Ascending aorta (tissue), 2 donors: ENCODE measurements at regions not wholly inside any gene's neighbourhood (a gene's known extent, or its start where the extent isn't known, plus 50 kb on each side); places are given as distances from the start of the nearest gene placed in this dataset.

Experiments
- DNase-seq, 2 donors: peaks; one replicate each; pipeline ENCODE4 v3.0.0-alpha.2; 2019; ENCODE audit warnings: low spot score in 2 of 2
- H3K27ac ChIP-seq, 2 donors: fragments of 200-600 bp; sonication (generic); one replicate each; pipeline ENCODE4 v1.5.1; 2016 to 2017; ENCODE audit warnings: mild to moderate bottlenecking in 1 of 2
- H3K27me3 ChIP-seq: fragments of 200-600 bp; sonication (generic); one replicate; pipeline ENCODE4 v1.5.1; 2017
- H3K36me3 ChIP-seq, 2 donors: fragments of 200-600 bp; sonication (generic); one replicate each; pipeline ENCODE4 v1.5.1; 2016
- H3K4me1 ChIP-seq, 2 donors: fragments of 200-600 bp; sonication (generic); one replicate each; pipeline ENCODE4 v1.5.1; 2016 to 2017; ENCODE audit warnings: mild to moderate bottlenecking in 1 of 2
- H3K4me3 ChIP-seq, 2 donors: fragments of 200-600 bp; sonication (generic); one replicate each; pipeline ENCODE4 v1.5.1; 2016 to 2017; ENCODE audit warnings: mild to moderate bottlenecking in 1 of 2
- H3K9me3 ChIP-seq, 2 donors: fragments of 200-600 bp; sonication (generic); one replicate each; pipeline ENCODE4 v1.5.1; 2016
- CTCF ChIP-seq, 3 experiments: fragments of 200-600 bp in 2 of 3; fragments of 450-650 bp in 1 of 3; sonication (generic) in 2 of 3; IDR thresholded peaks; one replicate each; pipeline ENCODE4 v1.5.1; 2016 to 2019; ENCODE audit warnings: antibody characterized with exemption in 3 of 3, mild to moderate bottlenecking in 1 of 3, moderate library complexity in 1 of 3
- intact Hi-C: fragments of 100-400 bp; cut with DNase I; formaldehyde crosslinking; loops from one replicate; pipeline ENCODE4 v1.15.1; 2023

DNA sequence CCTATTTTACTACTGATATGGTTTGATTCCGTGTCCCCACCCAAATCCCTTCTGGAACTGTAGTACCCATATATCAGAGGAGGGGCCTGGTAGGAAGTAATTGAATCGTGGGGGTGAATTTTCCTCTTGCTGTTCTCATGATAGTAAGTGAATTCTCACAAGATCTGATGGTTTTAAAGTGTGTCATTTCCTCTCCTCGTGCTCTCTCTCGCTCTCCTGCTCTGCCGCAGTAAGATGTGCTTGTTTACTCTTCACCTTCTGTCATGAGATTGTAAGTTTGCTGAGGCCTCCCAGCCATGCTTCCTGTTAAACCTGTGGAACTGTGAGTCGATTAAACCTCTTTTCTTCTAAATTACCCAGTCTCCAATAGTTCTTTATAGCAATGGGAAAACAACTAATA is 81.2 kb upstream of the ZBTB20 start:
- Histone ChIP-seq H3K27me3 (no peaks in the 10 kb centered on the region), H3K4me1 (no peaks in the 10 kb centered on the region), H3K27ac (no peak overlapping the region), H3K36me3 (no peaks in the 10 kb centered on the region), H3K9me3 (no peaks in the 10 kb centered on the region), H3K4me3 (no peak overlapping the region)
- no peak for DNase-seq
- no peak for TF ChIP-seq CTCF (IDR thresholded peaks at IDR 0.05)
- intact Hi-C loops: no loop called here

- no peak for DNase-seq
- Histone ChIP-seq H3K4me1 (no peaks in the 10 kb centered on the region), H3K27ac (no peak overlapping the region), H3K4me3 (no peak overlapping the region), H3K27me3 (no peaks in the 10 kb centered on the region), H3K9me3 (no peaks in the 10 kb centered on the region), H3K36me3 (no peaks in the 10 kb centered on the region)
- TF ChIP-seq CTCF (IDR thresholded peaks at IDR 0.05): no peak
- intact Hi-C loops: no loop called here
These were observed 85.1 kb upstream of the ZBTB20 start for GRCh38 chr3:115232167-115232566.

GRCh38 chr3:115233021-115233420 is 85.9 kb upstream of the ZBTB20 start:
- no peak for DNase-seq
- no peak overlapping the region for H3K4me3 ChIP-seq
- H3K4me1 ChIP-seq: no peaks in the 10 kb centered on the region
- H3K27ac ChIP-seq: no peak overlapping the region
- intact Hi-C loops: no loop called here
- no peaks in the 10 kb centered on the region for H3K27me3 ChIP-seq
- no peak for TF ChIP-seq CTCF (IDR thresholded peaks at IDR 0.05)
- H3K36me3 ChIP-seq: no peaks in the 10 kb centered on the region
- H3K9me3 ChIP-seq: no peaks in the 10 kb centered on the region

GRCh38 chr3:115236496-115236895 is 89.4 kb upstream of the ZBTB20 start:
- Histone ChIP-seq H3K4me3 (no peak overlapping the region), H3K36me3 (no peaks in the 10 kb centered on the region), H3K27me3 (no peaks in the 10 kb centered on the region), H3K27ac (no peak overlapping the region), H3K9me3 (no peaks in the 10 kb centered on the region), H3K4me1 (no peaks in the 10 kb centered on the region)
- intact Hi-C loops: loop anchor here (5.0 kb wide), 1 partner anchor 166 kb away; no protein-coding TSS in a partner anchor
- no peak for TF ChIP-seq CTCF (IDR thresholded peaks at IDR 0.05)
- DNase-seq: no peak

GRCh38 chr3:115239717-115240116 is 92.6 kb upstream of the ZBTB20 start:
- Histone ChIP-seq H3K36me3 (no peaks in the 10 kb centered on the region), H3K9me3 (no peaks in the 10 kb centered on the region), H3K27ac (peak overlapping the region in 1 of 2 donors; percentile 10), H3K27me3 (no peaks in the 10 kb centered on the region), H3K4me3 (no peak overlapping the region), H3K4me1 (no peaks in the 10 kb centered on the region)
- DNase-seq: peak; percentile 25 to 87
- intact Hi-C loops: loop anchor here (5.0 kb wide), 1 partner anchor 163 kb away; no protein-coding TSS in a partner anchor
- TF ChIP-seq CTCF (IDR thresholded peaks at IDR 0.05): no peak

DNA sequence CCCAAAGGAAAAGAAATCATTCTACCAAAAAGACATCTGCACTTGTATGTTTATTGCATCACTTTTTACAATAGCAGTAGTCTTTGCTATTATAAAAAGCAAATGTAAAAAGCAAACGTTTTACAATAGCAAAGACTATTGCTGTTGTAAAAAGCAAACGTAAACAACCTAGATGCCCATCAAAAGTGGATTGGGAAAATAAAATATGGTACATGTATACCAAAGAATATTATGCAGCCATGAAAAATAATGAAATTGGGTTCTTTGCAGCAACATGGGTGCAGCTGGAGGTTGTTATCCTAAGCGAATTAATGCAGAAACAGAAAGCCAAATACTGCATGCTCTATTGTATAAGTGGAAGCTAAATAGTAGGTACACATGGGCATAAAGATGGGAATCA is 97.3 kb upstream of the ZBTB20 start:
- peaks cover 0 to 5% of the 10 kb centered on the region in 2 donors for H3K4me1 ChIP-seq
- no peaks in the 10 kb centered on the region for H3K27me3 ChIP-seq
- no peak for TF ChIP-seq CTCF (IDR thresholded peaks at IDR 0.05)
- no peaks in the 10 kb centered on the region for H3K36me3 ChIP-seq
- intact Hi-C loops: no loop called here
- no peak overlapping the region for H3K27ac ChIP-seq
- no peak for DNase-seq
- H3K4me3 ChIP-seq: no peak overlapping the region
- H3K9me3 ChIP-seq: no peaks in the 10 kb centered on the region
